Natural killer cell (primary cell): ENCODE measurements at regions not wholly inside any gene's neighbourhood (a gene's known extent, or its start where the extent isn't known, plus 50 kb on each side); places are given as distances from the start of the nearest gene placed in this dataset.
"Not testable (repeated sequence)": the region's sequence is repeated elsewhere in the genome, so short reads cannot be mapped to it uniquely, and the experiment has no call there.

ENCODE experiments used
- ATAC-seq, 3 donors: fragments of 150-1000 bp in 2 of 3; fragments of 200-7000 bp in 1 of 3; cut with Tn5 transposase; 1 replicate in 1 of 3; 2 replicates in 2 of 3; pipeline ENCODE4 v1.10.0; 2021; ENCODE audit warnings: mild to moderate bottlenecking in 2 of 3, moderate library complexity in 2 of 3
- DNase-seq, 2 donors: peaks; one replicate each; pipeline versions ENCODE4 v3.0.0 to v3.0.0-alpha.2; 2013 to 2021; ENCODE audit warnings: mixed read lengths in 1 of 2
- H3K27ac ChIP-seq: one replicate; pipeline ENCODE4 v1.5.1; 2013; ENCODE audit warnings: mild to moderate bottlenecking, low read length
- H3K27me3 ChIP-seq: one replicate; pipeline ENCODE4 v1.6.1; 2013; ENCODE audit warnings: low read length; ENCODE audit not compliant: control insufficient read depth, insufficient read depth
- H3K36me3 ChIP-seq: one replicate; pipeline ENCODE4 v1.6.1; 2013; ENCODE audit warnings: low read length; ENCODE audit not compliant: control insufficient read depth, insufficient read depth
- H3K4me1 ChIP-seq: one replicate; pipeline ENCODE4 v1.6.1; 2013; ENCODE audit warnings: low read length; ENCODE audit not compliant: control insufficient read depth, insufficient read depth
- H3K4me3 ChIP-seq: one replicate; pipeline ENCODE4 v1.5.1; 2013; ENCODE audit warnings: low read length
- H3K9me3 ChIP-seq: one replicate; pipeline ENCODE4 v1.6.1; 2013; ENCODE audit warnings: low read length; ENCODE audit not compliant: control insufficient read depth, insufficient read depth
- H3K27ac Mint-ChIP-seq, 2 donors: one replicate each; pipeline ENCODE4 v1.8.0; 2022; ENCODE audit warnings: mild to moderate bottlenecking in 2 of 2, mixed read lengths in 2 of 2, moderate library complexity in 1 of 2
- H3K27me3 Mint-ChIP-seq, 2 donors: one replicate each; pipeline ENCODE4 v1.8.0; 2022; ENCODE audit warnings: low read depth in 2 of 2, mixed read lengths in 2 of 2
- H3K36me3 Mint-ChIP-seq: one replicate; pipeline ENCODE4 v1.8.0; 2022; ENCODE audit warnings: mixed read lengths
- H3K4me1 Mint-ChIP-seq, 2 donors: one replicate each; pipeline ENCODE4 v1.8.0; 2022; ENCODE audit warnings: mixed read lengths in 2 of 2
- H3K4me3 Mint-ChIP-seq: one replicate; pipeline ENCODE4 v1.8.0; 2022; ENCODE audit warnings: mild to moderate bottlenecking, moderate library complexity, mixed read lengths
- H3K9me3 Mint-ChIP-seq, 2 donors: one replicate each; pipeline ENCODE4 v1.8.0; 2022; ENCODE audit warnings: mixed read lengths in 2 of 2
- WGBS: methylation state at CpG from one replicate; pipeline ENCODE4 v1.1.7; 2013; ENCODE audit warnings: missing lambda C conversion rate; ENCODE audit not compliant: insufficient coverage; 5-methylcytosine and 5-hydroxymethylcytosine counted together
- intact Hi-C: fragments of 100-400 bp; cut with micrococcal nuclease; formaldehyde crosslinking; loops from one replicate; pipeline ENCODE4 v1.14.2; 2022
- TF ChIP-seq, protein P1 (sequence below): fragments of 200-600 bp; IDR thresholded peaks from one replicate; pipeline ENCODE4 v1.8.0; 2022; ENCODE audit warnings: antibody characterized with exemption

DNA sequence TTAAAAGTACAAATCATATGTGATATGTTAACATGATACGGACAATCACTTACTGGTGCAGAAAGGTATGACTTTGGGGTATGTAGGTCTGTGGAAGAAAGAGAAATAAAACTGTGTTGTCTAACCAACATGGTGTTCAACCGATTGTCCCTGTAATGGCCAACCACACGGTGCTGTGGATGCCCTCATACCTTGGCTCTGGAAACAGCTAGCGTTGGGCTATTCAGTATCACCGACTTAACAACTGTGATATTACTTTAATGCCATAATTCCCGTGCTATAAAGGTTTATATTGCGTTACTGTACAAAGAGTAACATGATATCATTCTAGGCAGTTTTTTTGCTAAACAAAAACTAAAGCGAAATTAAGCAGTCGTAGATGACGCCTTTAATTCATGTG is 448.3 kb downstream of the EFNB2 start:
- intact Hi-C loops, result no loop called here
- no peaks in the 10 kb centered on the region for H3K9me3 Mint-ChIP-seq
- Histone ChIP-seq H3K9me3 (no peaks in the 10 kb centered on the region), H3K36me3 (no peaks in the 10 kb centered on the region), H3K27ac (no peak overlapping the region), H3K4me1 (no peaks in the 10 kb centered on the region), H3K4me3 (no peak overlapping the region), H3K27me3 (no peaks in the 10 kb centered on the region)
- WGBS, result 92% methylated on average over 10 of the region's 10 CpGs
- H3K27ac Mint-ChIP-seq, result no peak overlapping the region
- TF ChIP-seq, protein P1, sequence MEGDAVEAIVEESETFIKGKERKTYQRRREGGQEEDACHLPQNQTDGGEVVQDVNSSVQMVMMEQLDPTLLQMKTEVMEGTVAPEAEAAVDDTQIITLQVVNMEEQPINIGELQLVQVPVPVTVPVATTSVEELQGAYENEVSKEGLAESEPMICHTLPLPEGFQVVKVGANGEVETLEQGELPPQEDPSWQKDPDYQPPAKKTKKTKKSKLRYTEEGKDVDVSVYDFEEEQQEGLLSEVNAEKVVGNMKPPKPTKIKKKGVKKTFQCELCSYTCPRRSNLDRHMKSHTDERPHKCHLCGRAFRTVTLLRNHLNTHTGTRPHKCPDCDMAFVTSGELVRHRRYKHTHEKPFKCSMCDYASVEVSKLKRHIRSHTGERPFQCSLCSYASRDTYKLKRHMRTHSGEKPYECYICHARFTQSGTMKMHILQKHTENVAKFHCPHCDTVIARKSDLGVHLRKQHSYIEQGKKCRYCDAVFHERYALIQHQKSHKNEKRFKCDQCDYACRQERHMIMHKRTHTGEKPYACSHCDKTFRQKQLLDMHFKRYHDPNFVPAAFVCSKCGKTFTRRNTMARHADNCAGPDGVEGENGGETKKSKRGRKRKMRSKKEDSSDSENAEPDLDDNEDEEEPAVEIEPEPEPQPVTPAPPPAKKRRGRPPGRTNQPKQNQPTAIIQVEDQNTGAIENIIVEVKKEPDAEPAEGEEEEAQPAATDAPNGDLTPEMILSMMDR, result no peak
- no peaks in the 10 kb centered on the region for H3K36me3 Mint-ChIP-seq
- no peak for DNase-seq
- no peaks in the 10 kb centered on the region for H3K4me1 Mint-ChIP-seq
- H3K4me3 Mint-ChIP-seq, result no peak overlapping the region
- ATAC-seq, result no peak
- no peaks in the 10 kb centered on the region for H3K27me3 Mint-ChIP-seq

DNA sequence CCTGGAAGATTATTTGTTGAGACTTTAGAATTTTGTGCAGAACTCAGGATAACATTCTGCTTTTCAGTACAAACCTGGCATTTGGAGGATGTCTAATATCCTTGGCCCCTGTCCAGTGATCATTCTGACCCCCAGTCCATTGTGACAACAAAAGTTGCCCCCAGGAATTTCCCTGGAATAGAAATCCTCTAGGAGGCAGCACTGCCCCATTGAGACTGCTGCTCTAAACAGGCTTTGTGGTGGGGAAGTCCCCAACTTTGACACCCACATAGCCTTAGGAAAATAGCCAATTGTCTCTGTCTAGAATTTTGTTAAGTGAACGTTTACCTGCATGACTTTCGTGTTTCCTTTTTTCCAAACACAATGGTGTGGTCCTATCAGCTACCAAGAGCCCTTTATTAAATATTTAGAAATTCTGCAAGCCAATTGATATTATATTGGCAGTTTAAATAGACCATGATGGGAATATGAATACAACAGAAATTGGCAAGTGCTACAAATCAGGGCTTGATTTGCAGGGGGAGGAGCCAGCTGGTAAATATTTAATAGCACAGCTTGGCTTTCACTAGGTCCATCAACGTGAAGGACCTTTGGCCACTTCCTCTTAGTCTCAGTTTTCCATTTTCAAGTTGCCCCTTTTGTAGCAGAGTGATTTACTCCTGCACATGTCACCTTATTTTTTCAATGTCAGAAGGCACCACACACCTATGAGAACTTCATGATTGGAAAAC is 451.7 kb downstream of the EFNB2 start:
- H3K27me3 ChIP-seq, result no peaks in the 10 kb centered on the region
- H3K9me3 ChIP-seq, result no peaks in the 10 kb centered on the region
- WGBS, result 30% methylated on average over 2 of the region's 3 CpGs
- Mint-ChIP-seq H3K36me3 (no peaks in the 10 kb centered on the region), H3K27me3 (no peaks in the 10 kb centered on the region), H3K27ac (no peak overlapping the region), H3K9me3 (peaks cover 2 to 6% of the 10 kb centered on the region in 2 donors), H3K4me3 (no peak overlapping the region), H3K4me1 (no peaks in the 10 kb centered on the region)
- H3K4me3 ChIP-seq, result no peak overlapping the region
- TF ChIP-seq, protein P1, result no peak
- DNase-seq, result no peak
- H3K4me1 ChIP-seq, result no peaks in the 10 kb centered on the region
- H3K36me3 ChIP-seq, result no peaks in the 10 kb centered on the region
- ATAC-seq, result no peak
- intact Hi-C loops, result no loop called here
- no peak overlapping the region for H3K27ac ChIP-seq

DNA sequence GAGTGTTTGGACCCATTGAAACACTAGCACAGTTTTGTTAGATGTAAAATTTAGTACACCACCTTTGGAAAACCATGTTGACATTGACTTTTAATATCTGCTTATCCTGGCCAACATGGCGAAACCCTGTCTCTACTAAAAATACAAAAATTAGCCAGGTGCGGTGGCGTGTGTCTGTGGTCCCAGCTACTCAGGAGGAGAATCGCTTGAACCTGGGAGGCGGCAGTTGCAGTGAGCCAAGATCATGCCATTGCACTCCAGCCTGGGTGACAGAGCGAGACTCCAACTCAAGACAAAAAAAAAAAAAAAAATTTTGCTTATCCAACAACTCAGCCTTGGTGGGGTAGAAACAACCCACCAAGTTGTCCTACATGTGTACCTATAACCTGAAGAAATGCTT is 454.2 kb downstream of the EFNB2 start:
- H3K27me3 Mint-ChIP-seq, H3K27ac Mint-ChIP-seq, intact Hi-C loops, DNase-seq, H3K36me3 Mint-ChIP-seq, H3K36me3 ChIP-seq, H3K4me3 Mint-ChIP-seq, H3K27ac ChIP-seq, H3K9me3 ChIP-seq, H3K27me3 ChIP-seq, H3K9me3 Mint-ChIP-seq, H3K4me3 ChIP-seq, H3K4me1 Mint-ChIP-seq, ATAC-seq, H3K4me1 ChIP-seq: not testable (repeated sequence)
- WGBS, result 97% methylated on average over 6 of the region's 6 CpGs

DNA sequence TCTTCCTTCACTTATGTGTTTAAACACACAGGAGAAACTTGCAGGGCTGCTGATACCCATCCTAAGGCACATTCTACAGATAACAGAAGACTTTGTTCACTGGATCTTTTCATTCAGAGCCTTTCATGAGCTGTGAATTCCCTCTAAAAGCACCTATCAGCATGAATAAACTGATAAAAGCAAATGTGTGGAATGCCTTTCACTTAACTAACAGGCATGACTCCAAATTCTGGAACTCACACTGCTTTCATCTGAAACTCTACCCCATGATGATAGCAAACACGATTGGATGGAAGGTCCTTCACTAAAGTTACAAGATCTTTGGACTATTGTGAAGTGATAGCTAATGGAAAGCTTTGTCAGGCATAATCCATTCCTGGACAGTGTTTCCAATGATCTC is 457.3 kb downstream of the EFNB2 start:
- peaks cover 0 to 4% of the 10 kb centered on the region in 2 donors for H3K27me3 Mint-ChIP-seq
- H3K36me3 Mint-ChIP-seq, result no peaks in the 10 kb centered on the region
- no peak for ATAC-seq
- TF ChIP-seq, protein P1, result no peak
- intact Hi-C loops, result no loop called here
- no peak overlapping the region for H3K4me3 ChIP-seq
- no CpG with 5 or more reads among the region's 1 CpG for whole genome bisulfite sequencing
- H3K9me3 ChIP-seq, result no peaks in the 10 kb centered on the region
- no peak for DNase-seq
- no peaks in the 10 kb centered on the region for H3K36me3 ChIP-seq
- no peaks in the 10 kb centered on the region for H3K4me1 ChIP-seq
- H3K27ac ChIP-seq, result no peak overlapping the region
- no peaks in the 10 kb centered on the region for H3K4me1 Mint-ChIP-seq
- H3K4me3 Mint-ChIP-seq, result no peak overlapping the region
- H3K9me3 Mint-ChIP-seq, result peaks cover 2 to 6% of the 10 kb centered on the region in 2 donors
- no peaks in the 10 kb centered on the region for H3K27me3 ChIP-seq
- no peak overlapping the region for H3K27ac Mint-ChIP-seq
